ENCODE measurements at regions not wholly inside any gene's neighbourhood (a gene's known extent, or its start where the extent isn't known, plus 50 kb on each side); places are given as distances from the start of the nearest gene placed in this dataset.

DNA sequence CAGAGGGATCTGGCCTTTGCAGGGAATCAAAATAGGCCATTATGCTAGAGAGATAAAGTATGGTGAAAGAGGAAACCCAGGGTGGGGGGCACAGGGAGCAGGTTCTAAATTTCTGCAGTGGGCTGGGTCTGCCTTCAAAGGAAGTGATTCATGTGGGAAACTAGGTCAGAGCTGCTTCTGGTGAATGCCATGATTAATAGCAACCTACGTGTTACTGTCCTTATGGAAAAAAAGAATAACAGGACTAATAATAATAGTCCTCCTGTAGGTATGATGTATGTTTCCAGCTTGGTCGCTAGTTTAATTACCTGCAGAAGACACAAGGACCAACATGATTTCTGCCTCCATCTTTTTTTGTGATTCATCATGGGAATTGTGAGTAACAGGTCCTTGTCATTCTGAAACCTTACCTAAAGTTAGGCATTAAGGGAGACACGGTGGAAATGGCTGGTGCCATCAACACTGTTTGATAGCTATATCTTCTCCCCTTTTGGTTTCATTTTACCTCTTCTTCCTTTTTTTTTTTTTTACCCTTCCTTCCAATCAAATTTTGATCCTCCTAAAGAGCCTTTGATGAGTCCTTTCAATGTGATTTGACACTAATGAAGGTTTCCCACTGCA, 180.4 kb downstream of the CPEB2 start:
- H3K9me3 Mint-ChIP-seq = peaks cover 2% of the 10 kb centered on the region
- TF ChIP-seq CREB1 (CRISPR knock-in tag; IDR thresholded peaks at IDR 0.05; ENCODE audit: low read depth) (no peak), POLR2AphosphoS5 (IDR thresholded peaks at IDR 0.05; ENCODE audit: low read depth) (no peak), EZH2 (IDR thresholded peaks at IDR 0.05; ENCODE audit: low read depth, unreplicated experiment) (no peak)
- TF ChIP-seq, protein P1, sequence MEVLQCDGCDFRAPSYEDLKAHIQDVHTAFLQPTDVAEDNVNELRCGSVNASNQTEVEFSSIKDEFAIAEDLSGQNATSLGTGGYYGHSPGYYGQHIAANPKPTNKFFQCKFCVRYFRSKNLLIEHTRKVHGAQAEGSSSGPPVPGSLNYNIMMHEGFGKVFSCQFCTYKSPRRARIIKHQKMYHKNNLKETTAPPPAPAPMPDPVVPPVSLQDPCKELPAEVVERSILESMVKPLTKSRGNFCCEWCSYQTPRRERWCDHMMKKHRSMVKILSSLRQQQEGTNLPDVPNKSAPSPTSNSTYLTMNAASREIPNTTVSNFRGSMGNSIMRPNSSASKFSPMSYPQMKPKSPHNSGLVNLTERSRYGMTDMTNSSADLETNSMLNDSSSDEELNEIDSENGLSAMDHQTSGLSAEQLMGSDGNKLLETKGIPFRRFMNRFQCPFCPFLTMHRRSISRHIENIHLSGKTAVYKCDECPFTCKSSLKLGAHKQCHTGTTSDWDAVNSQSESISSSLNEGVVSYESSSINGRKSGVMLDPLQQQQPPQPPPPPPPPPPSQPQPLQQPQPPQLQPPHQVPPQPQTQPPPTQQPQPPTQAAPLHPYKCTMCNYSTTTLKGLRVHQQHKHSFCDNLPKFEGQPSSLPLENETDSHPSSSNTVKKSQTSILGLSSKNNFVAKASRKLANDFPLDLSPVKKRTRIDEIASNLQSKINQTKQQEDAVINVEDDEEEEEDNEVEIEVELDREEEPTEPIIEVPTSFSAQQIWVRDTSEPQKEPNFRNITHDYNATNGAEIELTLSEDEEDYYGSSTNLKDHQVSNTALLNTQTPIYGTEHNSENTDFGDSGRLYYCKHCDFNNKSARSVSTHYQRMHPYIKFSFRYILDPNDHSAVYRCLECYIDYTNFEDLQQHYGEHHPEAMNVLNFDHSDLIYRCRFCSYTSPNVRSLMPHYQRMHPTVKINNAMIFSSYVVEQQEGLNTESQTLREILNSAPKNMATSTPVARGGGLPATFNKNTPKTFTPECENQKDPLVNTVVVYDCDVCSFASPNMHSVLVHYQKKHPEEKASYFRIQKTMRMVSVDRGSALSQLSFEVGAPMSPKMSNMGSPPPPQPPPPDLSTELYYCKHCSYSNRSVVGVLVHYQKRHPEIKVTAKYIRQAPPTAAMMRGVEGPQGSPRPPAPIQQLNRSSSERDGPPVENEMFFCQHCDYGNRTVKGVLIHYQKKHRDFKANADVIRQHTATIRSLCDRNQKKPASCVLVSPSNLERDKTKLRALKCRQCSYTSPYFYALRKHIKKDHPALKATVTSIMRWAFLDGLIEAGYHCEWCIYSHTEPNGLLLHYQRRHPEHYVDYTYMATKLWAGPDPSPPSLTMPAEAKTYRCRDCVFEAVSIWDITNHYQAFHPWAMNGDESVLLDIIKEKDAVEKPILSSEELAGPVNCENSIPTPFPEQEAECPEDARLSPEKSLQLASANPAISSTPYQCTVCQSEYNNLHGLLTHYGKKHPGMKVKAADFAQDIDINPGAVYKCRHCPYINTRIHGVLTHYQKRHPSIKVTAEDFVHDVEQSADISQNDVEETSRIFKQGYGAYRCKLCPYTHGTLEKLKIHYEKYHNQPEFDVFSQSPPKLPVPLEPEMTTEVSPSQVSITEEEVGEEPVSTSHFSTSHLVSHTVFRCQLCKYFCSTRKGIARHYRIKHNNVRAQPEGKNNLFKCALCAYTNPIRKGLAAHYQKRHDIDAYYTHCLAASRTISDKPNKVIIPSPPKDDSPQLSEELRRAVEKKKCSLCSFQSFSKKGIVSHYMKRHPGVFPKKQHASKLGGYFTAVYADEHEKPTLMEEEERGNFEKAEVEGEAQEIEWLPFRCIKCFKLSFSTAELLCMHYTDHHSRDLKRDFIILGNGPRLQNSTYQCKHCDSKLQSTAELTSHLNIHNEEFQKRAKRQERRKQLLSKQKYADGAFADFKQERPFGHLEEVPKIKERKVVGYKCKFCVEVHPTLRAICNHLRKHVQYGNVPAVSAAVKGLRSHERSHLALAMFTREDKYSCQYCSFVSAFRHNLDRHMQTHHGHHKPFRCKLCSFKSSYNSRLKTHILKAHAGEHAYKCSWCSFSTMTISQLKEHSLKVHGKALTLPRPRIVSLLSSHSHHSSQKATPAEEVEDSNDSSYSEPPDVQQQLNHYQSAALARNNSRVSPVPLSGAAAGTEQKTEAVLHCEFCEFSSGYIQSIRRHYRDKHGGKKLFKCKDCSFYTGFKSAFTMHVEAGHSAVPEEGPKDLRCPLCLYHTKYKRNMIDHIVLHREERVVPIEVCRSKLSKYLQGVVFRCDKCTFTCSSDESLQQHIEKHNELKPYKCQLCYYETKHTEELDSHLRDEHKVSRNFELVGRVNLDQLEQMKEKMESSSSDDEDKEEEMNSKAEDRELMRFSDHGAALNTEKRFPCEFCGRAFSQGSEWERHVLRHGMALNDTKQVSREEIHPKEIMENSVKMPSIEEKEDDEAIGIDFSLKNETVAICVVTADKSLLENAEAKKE (CRISPR knock-in tag; IDR thresholded peaks at IDR 0.05) = no peak
- H3F3A ChIP-seq (replicated peaks; ENCODE audit: low read depth) = no peaks in the 10 kb centered on the region
- H3K27ac Mint-ChIP-seq = no peak overlapping the region
- H3K4me1 ChIP-seq (ENCODE audit: insufficient read depth) = no peaks in the 10 kb centered on the region
- no peak overlapping the region for H3K4me2 ChIP-seq
- H3K9me2 ChIP-seq (ENCODE audit: insufficient read depth) = peaks cover 11% of the 10 kb centered on the region; the same call in 1 of the 2 replicates
- H2AFZ ChIP-seq = no peak overlapping the region
- no peak overlapping the region for H3K4me3 Mint-ChIP-seq
- no peaks in the 10 kb centered on the region for H3K27me3 Mint-ChIP-seq (ENCODE audit: insufficient read depth, low read depth, poor library complexity)
- DNase-seq (ENCODE audit: low spot score) (no peak), ATAC-seq (no peak)
- no peaks in the 10 kb centered on the region for H3K36me3 ChIP-seq (ENCODE audit: insufficient read depth)
- H3K4me1 Mint-ChIP-seq = peaks cover 2% of the 10 kb centered on the region; the same call in 1 of the 3 replicates
- no peaks in the 10 kb centered on the region for H3K27me3 ChIP-seq (ENCODE audit: insufficient read depth)
- no peaks in the 10 kb centered on the region for H3K79me2 ChIP-seq (replicated peaks; ENCODE audit: insufficient read depth)
- peaks cover 1% of the 10 kb centered on the region; the same call in 1 of the 3 replicates for H3K36me3 Mint-ChIP-seq (ENCODE audit: low read depth)
- H3K4me3 ChIP-seq = no peak overlapping the region
- H4K20me1 ChIP-seq (replicated peaks; ENCODE audit: insufficient read depth) = no peaks in the 10 kb centered on the region
- H3K27ac ChIP-seq (ENCODE audit: low read depth) = no peak overlapping the region

DNA sequence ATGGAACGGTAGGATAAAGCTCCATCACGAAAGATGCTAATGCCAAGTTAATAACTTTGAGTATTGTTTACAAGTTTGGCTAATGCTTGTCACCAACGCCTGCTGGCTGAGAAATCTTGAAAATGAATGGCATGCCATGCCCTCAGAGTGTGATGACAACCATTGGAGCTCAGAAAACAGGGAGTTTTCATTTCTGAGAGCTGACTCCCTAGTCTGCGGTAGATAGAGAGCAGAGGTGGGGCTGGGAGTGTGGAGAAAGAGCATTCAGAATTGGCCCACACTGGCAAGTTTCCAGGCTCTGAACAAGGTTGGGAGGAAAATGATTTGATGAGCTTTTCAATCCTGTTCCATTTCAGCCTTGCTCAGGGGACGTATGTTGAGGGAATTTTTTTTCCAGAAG, 183.9 kb downstream of the CPEB2 start:
- peaks cover 10% of the 10 kb centered on the region for H3K36me3 Mint-ChIP-seq (ENCODE audit: low read depth)
- no peaks in the 10 kb centered on the region for H3K27me3 Mint-ChIP-seq (ENCODE audit: insufficient read depth, low read depth, poor library complexity)
- TF ChIP-seq EZH2 (IDR thresholded peaks at IDR 0.05; ENCODE audit: low read depth, unreplicated experiment) (no peak), JUNB (IDR thresholded peaks at IDR 0.05; ENCODE audit: unreplicated experiment) (no peak), ZNF114 (CRISPR knock-in tag; IDR thresholded peaks at IDR 0.05) (no peak)
- Histone ChIP-seq H3K4me2 (no peak overlapping the region), H3K4me1 (ENCODE audit: insufficient read depth) (no peaks in the 10 kb centered on the region), H3K27ac (ENCODE audit: low read depth) (no peak overlapping the region), H3K79me2 (replicated peaks; ENCODE audit: insufficient read depth) (no peaks in the 10 kb centered on the region), H4K20me1 (replicated peaks; ENCODE audit: insufficient read depth) (no peaks in the 10 kb centered on the region), H3F3A (replicated peaks; ENCODE audit: low read depth) (no peaks in the 10 kb centered on the region), H3K9me2 (ENCODE audit: insufficient read depth) (0 out of 2 replicates have a peak, but pooled peaks cover 5% of the 10 kb centered on the region), H3K27me3 (ENCODE audit: insufficient read depth) (no peaks in the 10 kb centered on the region), H3K36me3 (ENCODE audit: insufficient read depth) (no peaks in the 10 kb centered on the region), H2AFZ (no peak overlapping the region), H3K4me3 (no peak overlapping the region)
- DNase-seq (ENCODE audit: low spot score) (no peak), ATAC-seq (no peak)
- no peak overlapping the region for H3K27ac Mint-ChIP-seq
- H3K9me3 Mint-ChIP-seq = peaks cover 11% of the 10 kb centered on the region
- 0 out of 3 replicates have a peak, but pooled peaks cover 2% of the 10 kb centered on the region for H3K4me1 Mint-ChIP-seq
- H3K4me3 Mint-ChIP-seq = no peak overlapping the region
